ENCODE measurements at regions not wholly inside any gene's neighbourhood (a gene's known extent, or its start where the extent isn't known, plus 50 kb on each side); places are given as distances from the start of the nearest gene placed in this dataset.

DNA sequence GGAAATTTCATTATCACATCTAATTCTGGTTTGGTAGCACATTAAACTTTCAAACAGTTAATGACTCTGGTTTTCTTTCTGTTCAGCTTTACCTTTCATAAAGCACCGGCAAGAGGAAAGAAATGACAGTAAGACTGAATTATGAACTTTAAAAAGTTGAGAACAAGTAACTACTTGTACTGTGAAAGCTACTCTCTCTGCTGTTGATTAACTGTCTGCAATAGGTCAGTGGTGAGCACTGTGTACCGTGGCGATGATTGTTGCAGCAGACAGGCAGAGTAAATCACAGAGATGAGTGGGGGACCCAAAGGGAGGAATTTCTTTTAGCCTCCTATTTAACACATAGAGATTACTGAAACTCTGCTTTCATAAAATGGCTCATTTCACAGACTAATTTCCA is 74.0 kb upstream of the MEF2C start:
- 72% methylated on average over 3 of the region's 3 CpGs for WGBS, 2 donors
- ATAC-seq (ENCODE audit: insufficient read depth, low FRiP score) (no peak), DNase-seq (no peak)
- Histone ChIP-seq H3K4me3 (no peak overlapping the region), H3K27ac (ENCODE audit: low read depth in 1 of 2, low read length in 1 of 2) (no peak overlapping the region), H3K9me3 (ENCODE audit: control insufficient read depth in 4 of 4, insufficient read depth in 3 of 4, low read length in 3 of 4) (no peaks in the 10 kb centered on the region), H3K9ac (ENCODE audit: insufficient read depth in 1 of 2, low read length in 2 of 2) (no peak overlapping the region), H3K4me1 (ENCODE audit: control insufficient read depth in 5 of 5, insufficient read depth in 5 of 5, low read length in 5 of 5) (no peaks in the 10 kb centered on the region), H3K27me3 (ENCODE audit: control insufficient read depth in 3 of 3, insufficient read depth in 3 of 3, low read length in 2 of 3) (no peaks in the 10 kb centered on the region), H3K36me3 (ENCODE audit: control insufficient read depth in 4 of 4, insufficient read depth in 4 of 4, low read length in 4 of 4) (no peaks in the 10 kb centered on the region)
- no peak for TF ChIP-seq CTCF (IDR thresholded peaks at IDR 0.05; ENCODE audit: control extremely low read depth, extremely low read depth)

GRCh38 chr5:88956416-88956815 is 73.4 kb upstream of the MEF2C start:
- Histone ChIP-seq H3K4me1 (ENCODE audit: control insufficient read depth in 5 of 5, insufficient read depth in 5 of 5, low read length in 5 of 5) (no peaks in the 10 kb centered on the region), H3K9ac (ENCODE audit: insufficient read depth in 1 of 2, low read length in 2 of 2) (no peak overlapping the region), H3K36me3 (ENCODE audit: control insufficient read depth in 4 of 4, insufficient read depth in 4 of 4, low read length in 4 of 4) (no peaks in the 10 kb centered on the region), H3K9me3 (ENCODE audit: control insufficient read depth in 4 of 4, insufficient read depth in 3 of 4, low read length in 3 of 4) (no peaks in the 10 kb centered on the region), H3K4me3 (no peak overlapping the region), H3K27ac (ENCODE audit: low read depth in 1 of 2, low read length in 1 of 2) (no peak overlapping the region), H3K27me3 (ENCODE audit: control insufficient read depth in 3 of 3, insufficient read depth in 3 of 3, low read length in 2 of 3) (no peaks in the 10 kb centered on the region)
- DNase-seq, result no peak
- 78 to 82% methylated on average over 2 of the region's 2 CpGs for WGBS, 2 donors
- no peak for TF ChIP-seq CTCF (IDR thresholded peaks at IDR 0.05; ENCODE audit: control extremely low read depth, extremely low read depth)
- ATAC-seq (ENCODE audit: insufficient read depth, low FRiP score), result no peak

DNA sequence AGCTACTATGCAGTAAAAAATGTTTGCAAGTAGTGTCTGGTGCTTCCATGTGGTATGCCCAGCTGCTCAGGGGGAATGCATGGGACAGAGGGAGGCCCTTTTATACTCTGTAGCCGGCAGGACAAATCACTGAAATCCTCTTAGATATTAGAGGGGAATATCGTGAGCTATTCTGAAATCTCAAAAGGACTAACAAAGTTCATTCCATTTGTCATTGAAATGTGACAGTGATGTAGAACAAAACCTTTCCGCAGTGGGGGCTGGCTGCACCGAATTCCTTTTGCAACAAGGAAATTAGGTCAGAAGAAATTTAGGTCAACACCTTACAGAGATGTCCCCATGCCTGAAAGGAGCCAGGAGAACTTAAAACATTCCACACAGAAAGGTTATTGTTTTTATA is 72.4 kb upstream of the MEF2C start:
- no peaks in the 10 kb centered on the region for H3K36me3 ChIP-seq (ENCODE audit: control insufficient read depth in 4 of 4, insufficient read depth in 4 of 4, low read length in 4 of 4)
- no peaks in the 10 kb centered on the region for H3K27me3 ChIP-seq (ENCODE audit: control insufficient read depth in 3 of 3, insufficient read depth in 3 of 3, low read length in 2 of 3)
- WGBS, 2 donors, result 91 to 96% methylated on average over 4 of the region's 4 CpGs
- DNase-seq (no peak), ATAC-seq (ENCODE audit: insufficient read depth, low FRiP score) (no peak)
- TF ChIP-seq CTCF (IDR thresholded peaks at IDR 0.05; ENCODE audit: control extremely low read depth, extremely low read depth), result no peak
- no peak overlapping the region for H3K27ac ChIP-seq (ENCODE audit: low read depth in 1 of 2, low read length in 1 of 2)
- no peaks in the 10 kb centered on the region for H3K4me1 ChIP-seq (ENCODE audit: control insufficient read depth in 5 of 5, insufficient read depth in 5 of 5, low read length in 5 of 5)
- no peaks in the 10 kb centered on the region for H3K9me3 ChIP-seq (ENCODE audit: control insufficient read depth in 4 of 4, insufficient read depth in 3 of 4, low read length in 3 of 4)
- no peak overlapping the region for H3K9ac ChIP-seq (ENCODE audit: insufficient read depth in 1 of 2, low read length in 2 of 2)
- H3K4me3 ChIP-seq, result no peak overlapping the region

GRCh38 chr5:88954511-88954910 is 71.5 kb upstream of the MEF2C start:
- Histone ChIP-seq H3K27ac (ENCODE audit: low read depth in 1 of 2, low read length in 1 of 2) (no peak overlapping the region), H3K27me3 (ENCODE audit: control insufficient read depth in 3 of 3, insufficient read depth in 3 of 3, low read length in 2 of 3) (no peaks in the 10 kb centered on the region), H3K4me1 (ENCODE audit: control insufficient read depth in 5 of 5, insufficient read depth in 5 of 5, low read length in 5 of 5) (no peaks in the 10 kb centered on the region), H3K9ac (ENCODE audit: insufficient read depth in 1 of 2, low read length in 2 of 2) (no peak overlapping the region), H3K9me3 (ENCODE audit: control insufficient read depth in 4 of 4, insufficient read depth in 3 of 4, low read length in 3 of 4) (no peaks in the 10 kb centered on the region), H3K4me3 (no peak overlapping the region), H3K36me3 (ENCODE audit: control insufficient read depth in 4 of 4, insufficient read depth in 4 of 4, low read length in 4 of 4) (no peaks in the 10 kb centered on the region)
- TF ChIP-seq CTCF (IDR thresholded peaks at IDR 0.05; ENCODE audit: control extremely low read depth, extremely low read depth), result no peak
- no peak for ATAC-seq (ENCODE audit: insufficient read depth, low FRiP score)
- 84 to 85% methylated on average over 3 of the region's 3 CpGs for WGBS, 2 donors
- DNase-seq, result no peak

Data from lung (tissue), 11 donors.